HEK293 (cell line): ENCODE measurements at regions not wholly inside any gene's neighbourhood (a gene's known extent, or its start where the extent isn't known, plus 50 kb on each side); places are given as distances from the start of the nearest gene placed in this dataset.

Experiments used
- CTCF ChIA-PET: fragments of 350-600 bp; formaldehyde crosslinking; extraction: SDS; loops from one replicate; lab custom pipeline; 2021; ENCODE audit warnings: antibody characterized with exemption; lab: Yijun Ruan, JAX
- POLR2A ChIA-PET: fragments of 300-600 bp; formaldehyde crosslinking; extraction: SDS; loops from one replicate; lab custom pipeline; 2020; ENCODE audit warnings: antibody characterized with exemption, inconsistent platforms; lab: Yijun Ruan, JAX
- H3K27ac ChIP-seq: fragments of 200-500 bp; sonication (Bioruptor generic); 2 replicates; pipeline ENCODE4 v1.5.1; 2014; ENCODE audit warnings: low read depth, low read length, control low read depth, inconsistent platforms; ENCODE audit errors: extremely low read depth
- H3K36me3 ChIP-seq, 2 experiments: fragments of 200-500 bp in 1 of 2; sonication (Bioruptor generic) in 1 of 2; 1 replicate in 1 of 2; 2 replicates in 1 of 2; pipeline ENCODE4 v1.5.1; 2014 to 2017; ENCODE audit warnings: inconsistent platforms in 2 of 2, low read length in 2 of 2; ENCODE audit not compliant: control insufficient read depth in 2 of 2, insufficient read depth in 1 of 2
- H3K4me1 ChIP-seq: fragments of 200-500 bp; sonication (Bioruptor generic); 2 replicates; pipeline ENCODE4 v1.5.1; 2014; ENCODE audit warnings: mild to moderate bottlenecking, low read length, inconsistent platforms; ENCODE audit not compliant: control insufficient read depth, insufficient read depth
- H3K4me3 ChIP-seq: 2 replicates; pipeline ENCODE4 v1.5.1; 2011; ENCODE audit warnings: low read depth, mild to moderate bottlenecking, control low read depth, low read length, moderate library complexity
- H3K9me3 ChIP-seq: fragments of 200-500 bp; sonication (Bioruptor generic); 2 replicates; pipeline ENCODE4 v1.5.1; 2014; ENCODE audit warnings: low read depth, low read length, inconsistent platforms; ENCODE audit not compliant: control insufficient read depth, insufficient read depth
- EGR2 ChIP-seq: fragments of 450-650 bp; formaldehyde crosslinking; IDR thresholded peaks from 2 replicates; pipeline ENCODE4 v1.5.1; 2016; ENCODE audit warnings: low read depth, missing biosample characterization, missing genetic modification characterization
- FEZF1 ChIP-seq: fragments of 450-650 bp; formaldehyde crosslinking; IDR thresholded peaks from 2 replicates; pipeline ENCODE4 v1.5.1; 2016; ENCODE audit warnings: missing biosample characterization, missing genetic modification characterization
- HOXA7 ChIP-seq: sonication (generic); formaldehyde crosslinking; IDR thresholded peaks from 2 replicates; pipeline ENCODE4 v1.8.1; 2022; ENCODE audit warnings: missing genetic modification reagents, borderline replicate concordance
- KLF1 ChIP-seq: fragments of 450-650 bp; formaldehyde crosslinking; IDR thresholded peaks from 2 replicates; pipeline ENCODE4 v1.5.1; 2016; ENCODE audit warnings: missing biosample characterization, missing genetic modification characterization
- OSR2 ChIP-seq: fragments of 450-650 bp; formaldehyde crosslinking; IDR thresholded peaks from 2 replicates; pipeline ENCODE4 v1.5.1; 2016; ENCODE audit warnings: missing biosample characterization, missing genetic modification characterization
- PRDM6 ChIP-seq: fragments of 450-650 bp; formaldehyde crosslinking; IDR thresholded peaks from 2 replicates; pipeline ENCODE4 v1.5.1; 2017; ENCODE audit warnings: missing biosample characterization, missing genetic modification characterization
- TCF7L2 ChIP-seq: IDR thresholded peaks from 2 replicates; pipeline ENCODE4 v1.6.1; 2011; ENCODE audit warnings: low read depth, mild to moderate bottlenecking, inconsistent platforms, low read length, moderate library complexity, borderline replicate concordance
- ZBTB17 ChIP-seq: fragments of 450-650 bp; formaldehyde crosslinking; IDR thresholded peaks from 2 replicates; pipeline ENCODE4 v1.5.1; 2016; ENCODE audit warnings: missing biosample characterization, missing genetic modification characterization
- ZNF19 ChIP-seq: fragments of 450-650 bp; formaldehyde crosslinking; IDR thresholded peaks from 2 replicates; pipeline ENCODE4; 2016; ENCODE audit warnings: missing biosample characterization, missing genetic modification characterization, low read depth
- ZNF350 ChIP-seq: fragments of 450-650 bp; formaldehyde crosslinking; IDR thresholded peaks from 2 replicates; pipeline ENCODE4 v1.5.0; 2017; ENCODE audit warnings: missing biosample characterization, mild to moderate bottlenecking, missing genetic modification characterization
- ZNF354C ChIP-seq: fragments of 450-650 bp; formaldehyde crosslinking; IDR thresholded peaks from 2 replicates; pipeline ENCODE4 v1.5.1; 2016; ENCODE audit warnings: missing biosample characterization, missing genetic modification characterization, low read depth, borderline replicate concordance
- ZNF362 ChIP-seq: fragments of 450-650 bp; formaldehyde crosslinking; IDR thresholded peaks from 2 replicates; pipeline ENCODE4 v1.5.1; 2016; ENCODE audit warnings: missing biosample characterization, missing genetic modification characterization
- ZNF544 ChIP-seq: fragments of 450-650 bp; formaldehyde crosslinking; IDR thresholded peaks from 2 replicates; pipeline ENCODE4 v1.5.0; 2017; ENCODE audit warnings: missing biosample characterization, missing genetic modification characterization
- ZNF548 ChIP-seq: fragments of 450-650 bp; formaldehyde crosslinking; IDR thresholded peaks from 2 replicates; pipeline ENCODE4 v1.5.1; 2016; ENCODE audit warnings: missing biosample characterization, missing genetic modification characterization
- ZNF561 ChIP-seq: fragments of 450-650 bp; IDR thresholded peaks from 2 replicates; pipeline ENCODE4 v1.5.1; 2018; ENCODE audit warnings: missing biosample characterization, missing genetic modification characterization, borderline replicate concordance
- ZNF580 ChIP-seq: fragments of 450-650 bp; formaldehyde crosslinking; IDR thresholded peaks from 2 replicates; pipeline ENCODE4 v1.5.1; 2016; ENCODE audit warnings: missing biosample characterization, missing genetic modification characterization
- ZNF654 ChIP-seq: fragments of 450-650 bp; formaldehyde crosslinking; IDR thresholded peaks from 2 replicates; pipeline ENCODE4 v1.5.1; 2016; ENCODE audit warnings: low read depth, missing biosample characterization, missing genetic modification characterization
- ZXDB ChIP-seq: fragments of 450-650 bp; formaldehyde crosslinking; IDR thresholded peaks from 2 replicates; pipeline ENCODE4 v1.5.1; 2016; ENCODE audit warnings: missing biosample characterization, missing genetic modification characterization
- TF ChIP-seq, protein P1 (sequence below): fragments of 450-650 bp; formaldehyde crosslinking; IDR thresholded peaks from 2 replicates; pipeline ENCODE4 v1.5.1; 2016; ENCODE audit warnings: missing biosample characterization, missing genetic modification characterization
- TF ChIP-seq, protein P2 (sequence below): fragments of 450-650 bp; formaldehyde crosslinking; IDR thresholded peaks from 2 replicates; pipeline ENCODE4 v1.5.0; 2017; ENCODE audit warnings: missing biosample characterization, missing genetic modification characterization, borderline replicate concordance
- TF ChIP-seq, protein P3 (sequence below): fragments of 450-650 bp; IDR thresholded peaks from 2 replicates; pipeline ENCODE4 v1.5.1; 2018; ENCODE audit warnings: missing biosample characterization, missing genetic modification characterization

GRCh38 chr12:24081092-24081529 lies 131.6 kb upstream of the SOX5 start (continued):
- TF ChIP-seq ZNF362 (tag by site-specific recombination): peak; percentile 79
- peak; percentile 65 for TF ChIP-seq OSR2

DNA sequence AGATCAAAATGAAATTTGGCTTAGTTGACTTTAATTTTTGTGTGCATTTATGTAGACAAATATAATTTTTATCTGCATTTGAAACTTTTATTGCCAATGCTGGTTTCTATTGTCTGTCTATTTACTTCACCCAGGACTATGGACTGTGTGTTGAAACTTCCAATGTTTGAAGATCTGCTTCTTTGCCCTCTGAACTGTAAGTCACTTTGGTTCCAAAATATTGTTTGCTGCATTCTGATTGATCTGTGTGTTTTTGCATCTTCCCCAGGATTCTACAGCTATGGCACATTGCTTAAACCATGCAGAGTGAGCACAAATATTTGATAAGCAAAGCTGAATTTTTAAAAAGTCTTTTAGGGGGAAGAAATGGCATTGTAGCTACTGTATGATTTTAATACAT lies 131.0 kb upstream of the SOX5 start:
- ChIA-PET CTCF (no interaction called here), POLR2A (no interaction called here)
- peaks cover 13% of the 10 kb centered on the region for H3K4me1 ChIP-seq
- H3K36me3 ChIP-seq: no peaks in the 10 kb centered on the region
- H3K27ac ChIP-seq: no peak overlapping the region
- no peak for TF ChIP-seq KLF1 (tag by site-specific recombination)
- no peak for TF ChIP-seq ZNF354C (tag by site-specific recombination)
- TF ChIP-seq, protein P1, sequence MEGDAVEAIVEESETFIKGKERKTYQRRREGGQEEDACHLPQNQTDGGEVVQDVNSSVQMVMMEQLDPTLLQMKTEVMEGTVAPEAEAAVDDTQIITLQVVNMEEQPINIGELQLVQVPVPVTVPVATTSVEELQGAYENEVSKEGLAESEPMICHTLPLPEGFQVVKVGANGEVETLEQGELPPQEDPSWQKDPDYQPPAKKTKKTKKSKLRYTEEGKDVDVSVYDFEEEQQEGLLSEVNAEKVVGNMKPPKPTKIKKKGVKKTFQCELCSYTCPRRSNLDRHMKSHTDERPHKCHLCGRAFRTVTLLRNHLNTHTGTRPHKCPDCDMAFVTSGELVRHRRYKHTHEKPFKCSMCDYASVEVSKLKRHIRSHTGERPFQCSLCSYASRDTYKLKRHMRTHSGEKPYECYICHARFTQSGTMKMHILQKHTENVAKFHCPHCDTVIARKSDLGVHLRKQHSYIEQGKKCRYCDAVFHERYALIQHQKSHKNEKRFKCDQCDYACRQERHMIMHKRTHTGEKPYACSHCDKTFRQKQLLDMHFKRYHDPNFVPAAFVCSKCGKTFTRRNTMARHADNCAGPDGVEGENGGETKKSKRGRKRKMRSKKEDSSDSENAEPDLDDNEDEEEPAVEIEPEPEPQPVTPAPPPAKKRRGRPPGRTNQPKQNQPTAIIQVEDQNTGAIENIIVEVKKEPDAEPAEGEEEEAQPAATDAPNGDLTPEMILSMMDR: no peak
- TF ChIP-seq ZNF561 (tag by site-specific recombination): no peak
- TF ChIP-seq ZNF19 (tag by site-specific recombination): no peak
- TF ChIP-seq ZNF544 (tag by site-specific recombination): no peak
- no peak for TF ChIP-seq ZNF350 (tag by site-specific recombination)
- TF ChIP-seq, protein P2, sequence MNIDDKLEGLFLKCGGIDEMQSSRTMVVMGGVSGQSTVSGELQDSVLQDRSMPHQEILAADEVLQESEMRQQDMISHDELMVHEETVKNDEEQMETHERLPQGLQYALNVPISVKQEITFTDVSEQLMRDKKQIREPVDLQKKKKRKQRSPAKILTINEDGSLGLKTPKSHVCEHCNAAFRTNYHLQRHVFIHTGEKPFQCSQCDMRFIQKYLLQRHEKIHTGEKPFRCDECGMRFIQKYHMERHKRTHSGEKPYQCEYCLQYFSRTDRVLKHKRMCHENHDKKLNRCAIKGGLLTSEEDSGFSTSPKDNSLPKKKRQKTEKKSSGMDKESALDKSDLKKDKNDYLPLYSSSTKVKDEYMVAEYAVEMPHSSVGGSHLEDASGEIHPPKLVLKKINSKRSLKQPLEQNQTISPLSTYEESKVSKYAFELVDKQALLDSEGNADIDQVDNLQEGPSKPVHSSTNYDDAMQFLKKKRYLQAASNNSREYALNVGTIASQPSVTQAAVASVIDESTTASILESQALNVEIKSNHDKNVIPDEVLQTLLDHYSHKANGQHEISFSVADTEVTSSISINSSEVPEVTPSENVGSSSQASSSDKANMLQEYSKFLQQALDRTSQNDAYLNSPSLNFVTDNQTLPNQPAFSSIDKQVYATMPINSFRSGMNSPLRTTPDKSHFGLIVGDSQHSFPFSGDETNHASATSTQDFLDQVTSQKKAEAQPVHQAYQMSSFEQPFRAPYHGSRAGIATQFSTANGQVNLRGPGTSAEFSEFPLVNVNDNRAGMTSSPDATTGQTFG (tag by site-specific recombination): no peak
- TF ChIP-seq ZNF580 (tag by site-specific recombination): no peak
- TF ChIP-seq HOXA7 (CRISPR knock-in tag): no peak
- no peaks in the 10 kb centered on the region for H3K9me3 ChIP-seq
- no peak overlapping the region for H3K4me3 ChIP-seq

DNA sequence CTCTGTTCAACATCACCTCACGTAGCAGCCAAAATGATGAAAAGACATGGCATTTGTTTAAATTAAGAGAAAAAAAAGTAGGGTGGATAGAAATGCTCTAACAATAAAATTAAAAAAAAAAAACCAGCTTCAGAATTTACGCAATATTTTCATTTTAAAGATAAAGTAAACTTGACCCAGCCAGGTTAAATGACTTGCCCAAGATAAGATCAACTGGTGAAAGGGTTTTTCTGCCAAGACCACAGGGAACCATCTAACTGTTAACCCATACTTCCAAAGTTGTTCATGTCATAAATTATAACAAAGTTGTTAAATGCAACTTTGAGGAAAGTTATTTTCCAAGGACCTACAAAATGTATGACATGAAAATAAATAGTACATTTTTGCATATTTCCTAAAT lies 129.6 kb upstream of the SOX5 start:
- ChIA-PET POLR2A (interaction anchor here (0.6 kb wide), 1 partner anchor 131 kb away, joined by 3 read pairs; no protein-coding TSS in a partner anchor), CTCF (no interaction called here)
- Histone ChIP-seq H3K27ac (peak overlapping the region; percentile 54; the same call in 1 of the 2 replicates), H3K4me3 (no peak overlapping the region), H3K9me3 (no peaks in the 10 kb centered on the region), H3K36me3 (no peaks in the 10 kb centered on the region), H3K4me1 (peaks cover 14% of the 10 kb centered on the region)
- TF ChIP-seq ZNF654 (tag by site-specific recombination) (no peak), PRDM6 (peak; percentile 74), ZXDB (tag by site-specific recombination) (0 out of 2 replicates have a peak, but pooled peaks have one; percentile 34), OSR2 (0 out of 2 replicates have a peak, but pooled peaks have one; percentile 28), EGR2 (tag by site-specific recombination) (no peak), TCF7L2 (no peak), FEZF1 (tag by site-specific recombination) (peak; percentile 63), ZBTB17 (tag by site-specific recombination) (no peak), ZNF362 (tag by site-specific recombination) (no peak), ZNF548 (tag by site-specific recombination) (no peak)
- TF ChIP-seq, protein P3, sequence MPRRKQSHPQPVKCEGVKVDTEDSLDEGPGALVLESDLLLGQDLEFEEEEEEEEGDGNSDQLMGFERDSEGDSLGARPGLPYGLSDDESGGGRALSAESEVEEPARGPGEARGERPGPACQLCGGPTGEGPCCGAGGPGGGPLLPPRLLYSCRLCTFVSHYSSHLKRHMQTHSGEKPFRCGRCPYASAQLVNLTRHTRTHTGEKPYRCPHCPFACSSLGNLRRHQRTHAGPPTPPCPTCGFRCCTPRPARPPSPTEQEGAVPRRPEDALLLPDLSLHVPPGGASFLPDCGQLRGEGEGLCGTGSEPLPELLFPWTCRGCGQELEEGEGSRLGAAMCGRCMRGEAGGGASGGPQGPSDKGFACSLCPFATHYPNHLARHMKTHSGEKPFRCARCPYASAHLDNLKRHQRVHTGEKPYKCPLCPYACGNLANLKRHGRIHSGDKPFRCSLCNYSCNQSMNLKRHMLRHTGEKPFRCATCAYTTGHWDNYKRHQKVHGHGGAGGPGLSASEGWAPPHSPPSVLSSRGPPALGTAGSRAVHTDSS (tag by site-specific recombination): no peak
